ENCODE measurements at regions not wholly inside any gene's neighbourhood (a gene's known extent, or its start where the extent isn't known, plus 50 kb on each side); places are given as distances from the start of the nearest gene placed in this dataset.

GRCh38 chr2:239509373-239510143 is 108.7 kb upstream of the HDAC4 start:
- WGBS, 2 donors: 66 to 74% methylated on average over 19 of the region's 19 CpGs
- intact Hi-C loops (cut with DNase I; ENCODE audit: low total_unique reads): no loop called here
- H3K36me3 ChIP-seq (ENCODE audit: low read depth, missing control alignments): no peaks in the 10 kb centered on the region
- H3K9me3 ChIP-seq: no peaks in the 10 kb centered on the region
- H3K4me3 ChIP-seq: no peak overlapping the region
- no peaks in the 10 kb centered on the region for H3K4me1 ChIP-seq
- TF ChIP-seq CTCF (IDR thresholded peaks at IDR 0.05) (no peak), POLR2A (IDR thresholded peaks at IDR 0.05) (no peak)
- no peak overlapping the region for H3K27ac ChIP-seq
- DNase-seq: no peak
- no peaks in the 10 kb centered on the region for H3K27me3 ChIP-seq

GRCh38 chr2:239508261-239508660 is 107.4 kb upstream of the HDAC4 start:
- intact Hi-C loops (cut with DNase I; ENCODE audit: low total_unique reads): no loop called here
- no peaks in the 10 kb centered on the region for H3K9me3 ChIP-seq
- H3K4me1 ChIP-seq: no peaks in the 10 kb centered on the region
- TF ChIP-seq CTCF (IDR thresholded peaks at IDR 0.05) (no peak), POLR2A (IDR thresholded peaks at IDR 0.05) (no peak)
- no peaks in the 10 kb centered on the region for H3K27me3 ChIP-seq
- no peaks in the 10 kb centered on the region for H3K36me3 ChIP-seq (ENCODE audit: low read depth, missing control alignments)
- WGBS, 2 donors: 85 to 93% methylated on average over 6 of the region's 6 CpGs
- DNase-seq: no peak
- no peak overlapping the region for H3K4me3 ChIP-seq
- H3K27ac ChIP-seq: no peak overlapping the region

DNA sequence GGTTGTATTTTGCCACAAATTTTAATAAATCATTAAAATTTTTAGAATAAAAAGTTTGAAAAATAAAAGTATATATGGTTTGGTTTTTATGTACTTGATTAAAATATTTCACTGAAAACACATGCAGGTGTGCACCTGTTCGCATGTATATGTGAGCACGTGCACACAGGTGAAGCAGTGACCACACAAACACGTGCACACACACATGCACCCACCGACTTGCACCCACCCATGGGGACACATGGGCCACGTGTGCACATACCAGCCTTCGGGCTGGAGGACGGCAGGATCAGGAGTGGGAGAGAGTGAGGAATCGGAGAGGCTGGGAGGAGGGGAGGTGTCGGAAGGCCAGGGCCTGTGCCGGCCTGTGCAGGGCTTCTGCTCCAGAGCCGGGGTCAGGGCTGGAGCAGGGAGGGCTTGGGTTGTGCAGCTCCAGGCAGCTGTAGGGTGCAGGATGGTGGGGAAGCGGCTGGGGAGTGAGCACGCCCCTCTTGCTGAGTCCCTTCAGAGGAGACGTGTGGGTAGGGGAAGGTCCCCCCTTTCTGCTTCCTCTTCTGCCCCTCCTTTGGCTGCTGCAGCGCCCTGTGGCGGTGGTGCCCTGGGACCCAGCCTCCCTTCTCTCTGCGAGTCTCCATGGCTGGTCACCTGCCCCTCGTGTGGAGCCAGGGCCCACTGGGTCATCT is 106.9 kb upstream of the HDAC4 start:
- Histone ChIP-seq H3K36me3 (ENCODE audit: low read depth, missing control alignments) (no peaks in the 10 kb centered on the region), H3K9me3 (no peaks in the 10 kb centered on the region), H3K4me1 (no peaks in the 10 kb centered on the region), H3K4me3 (no peak overlapping the region), H3K27ac (no peak overlapping the region), H3K27me3 (no peaks in the 10 kb centered on the region)
- intact Hi-C loops (cut with DNase I; ENCODE audit: low total_unique reads): no loop called here
- 78 to 85% methylated on average over 16 to 18 of the region's 18 CpGs for WGBS, 2 donors
- DNase-seq: no peak
- TF ChIP-seq CTCF (IDR thresholded peaks at IDR 0.05) (no peak), POLR2A (IDR thresholded peaks at IDR 0.05) (no peak)

- DNase-seq: no peak
- Histone ChIP-seq H3K36me3 (ENCODE audit: low read depth, missing control alignments) (no peaks in the 10 kb centered on the region), H3K27me3 (no peaks in the 10 kb centered on the region), H3K27ac (no peak overlapping the region), H3K4me1 (no peaks in the 10 kb centered on the region), H3K9me3 (no peaks in the 10 kb centered on the region), H3K4me3 (no peak overlapping the region)
- intact Hi-C loops (cut with DNase I; ENCODE audit: low total_unique reads): no loop called here
- TF ChIP-seq POLR2A (IDR thresholded peaks at IDR 0.05) (no peak), CTCF (IDR thresholded peaks at IDR 0.05) (no peak)
- 87 to 93% methylated on average over 19 of the region's 19 CpGs for WGBS, 2 donors
Measured at GRCh38 chr2:239506961-239507360, 106.1 kb upstream of the HDAC4 start.

Measured in testis (tissue), 2 donors.